Naive thymus-derived CD4-positive, alpha-beta T cell (primary cell): ENCODE measurements at regions not wholly inside any gene's neighbourhood (a gene's known extent, or its start where the extent isn't known, plus 50 kb on each side); places are given as distances from the start of the nearest gene placed in this dataset.

Source experiments
- ATAC-seq: fragments of 150-1000 bp; cut with Tn5 transposase; 2 replicates; pipeline ENCODE4 v1.10.0; 2021; ENCODE audit warnings: mild to moderate bottlenecking, moderate library complexity
- CTCF ChIA-PET: fragments of 350-600 bp; sonication (Branson Sonifier 250); formaldehyde crosslinking; loops from one replicate; lab custom pipeline; 2021; ENCODE audit warnings: antibody characterized with exemption; lab: Charles Lee
- POLR2A ChIA-PET: fragments of 350-600 bp; sonication (Branson Sonifier 250); formaldehyde crosslinking; loops from one replicate; lab custom pipeline; 2021; ENCODE audit warnings: antibody characterized with exemption, inconsistent platforms; lab: Charles Lee
- DNase-seq, 9 donors: peaks; one replicate each; pipeline versions ENCODE4 v3.0.0 to v3.0.0-alpha.2; 2020 to 2022; ENCODE audit warnings: mixed read lengths in 1 of 9
- H3K27ac ChIP-seq: one replicate; pipeline ENCODE4 v1.7.0; 2013; ENCODE audit warnings: mild to moderate bottlenecking, low read depth, low read length, moderate library complexity
- H3K27me3 ChIP-seq, 2 donors: one replicate each; pipeline ENCODE4 v1.7.0; 2013; ENCODE audit warnings: low read length in 2 of 2, mild to moderate bottlenecking in 2 of 2, moderate library complexity in 2 of 2; ENCODE audit not compliant: control insufficient read depth in 2 of 2, insufficient read depth in 2 of 2
- H3K36me3 ChIP-seq, 3 experiments: 1 replicate in 2 of 3; 2 replicates in 1 of 3; pipeline ENCODE4 v1.7.0; 2013; ENCODE audit warnings: low read length in 3 of 3, mild to moderate bottlenecking in 3 of 3, moderate library complexity in 1 of 3; ENCODE audit not compliant: insufficient read depth in 3 of 3, control insufficient read depth in 2 of 3
- H3K4me1 ChIP-seq, 2 donors: one replicate each; pipeline ENCODE4 v1.7.0; 2013; ENCODE audit warnings: low read length in 2 of 2, mild to moderate bottlenecking in 2 of 2, moderate library complexity in 1 of 2; ENCODE audit not compliant: control insufficient read depth in 2 of 2, insufficient read depth in 2 of 2
- H3K4me3 ChIP-seq: 2 replicates; pipeline ENCODE4 v1.7.0; 2013; ENCODE audit warnings: mild to moderate bottlenecking, low read length
- H3K9me3 ChIP-seq, 3 experiments: 1 replicate in 2 of 3; 2 replicates in 1 of 3; pipeline ENCODE4 v1.7.0; 2013; ENCODE audit warnings: low read length in 3 of 3; ENCODE audit not compliant: control insufficient read depth in 2 of 3
- H3K27ac Mint-ChIP-seq, 9 donors: one replicate each; pipeline ENCODE4 v1.8.0; 2020 to 2022; ENCODE audit warnings: mixed read lengths in 9 of 9, mild to moderate bottlenecking in 8 of 9, moderate library complexity in 5 of 9, inconsistent platforms in 2 of 9
- H3K27me3 Mint-ChIP-seq, 5 donors: one replicate each; pipeline ENCODE4 v1.8.0; 2021 to 2022; ENCODE audit warnings: mixed read lengths in 5 of 5, mild to moderate bottlenecking in 1 of 5
- H3K36me3 Mint-ChIP-seq, 5 donors: one replicate each; pipeline ENCODE4 v1.8.0; 2020 to 2022; ENCODE audit warnings: mixed read lengths in 5 of 5, mild to moderate bottlenecking in 3 of 5, inconsistent platforms in 1 of 5
- H3K4me1 Mint-ChIP-seq, 7 donors: one replicate each; pipeline ENCODE4 v1.8.0; 2020 to 2022; ENCODE audit warnings: mixed read lengths in 7 of 7, mild to moderate bottlenecking in 3 of 7, inconsistent platforms in 1 of 7
- H3K4me3 Mint-ChIP-seq, 10 donors: one replicate each; pipeline ENCODE4 v1.8.0; 2020 to 2022; ENCODE audit warnings: mild to moderate bottlenecking in 10 of 10, mixed read lengths in 10 of 10, moderate library complexity in 6 of 10, inconsistent platforms in 2 of 10
- H3K9me3 Mint-ChIP-seq, 11 donors: one replicate each; pipeline ENCODE4 v1.8.0; 2020 to 2022; ENCODE audit warnings: mixed read lengths in 11 of 11, mild to moderate bottlenecking in 4 of 11, inconsistent platforms in 1 of 11, moderate library complexity in 1 of 11
- intact Hi-C, 2 donors: fragments of 100-400 bp; cut with micrococcal nuclease; formaldehyde crosslinking; loops; one replicate each; pipeline ENCODE4 v1.15.1; 2023

GRCh38 chr14:71324767-71325272 is 417.6 kb downstream of the PCNX1 start:
- Mint-ChIP-seq H3K27ac (peak overlapping the region in 8 of 9 donors; percentile 15 to 74 (median 47)), H3K4me1 (peaks cover 47 to 76% (median 65%) of the 10 kb centered on the region in 7 donors), H3K4me3 (peak overlapping the region; percentile 21 to 79 (median 62)), H3K27me3 (peaks cover 0 to 3% (median 0%) of the 10 kb centered on the region in 5 donors), H3K36me3 (peaks cover 0 to 25% (median 0%) of the 10 kb centered on the region in 5 donors), H3K9me3 (peaks cover 0 to 5% (median 0%) of the 10 kb centered on the region in 11 donors)
- Histone ChIP-seq H3K4me1 (peaks cover 16 to 42% of the 10 kb centered on the region in 2 donors), H3K27ac (no peak overlapping the region), H3K9me3 (no peaks in the 10 kb centered on the region), H3K36me3 (peaks cover 0 to 5% (median 0%) of the 10 kb centered on the region in 3 experiments), H3K27me3 (no peaks in the 10 kb centered on the region), H3K4me3 (no peak overlapping the region)
- intact Hi-C loops, result loop anchor here (5.0 to 10.0 kb wide), 11 partner anchors 267 to 1567 kb away; partner anchors contain the start of genes PCNX1 (in 2 of the 2), DPF3 (in 1 of the 2), MED6 (in 1 of the 2) and TTC9 (in 1 of the 2)
- POLR2A ChIA-PET, result interaction anchor here (0.9 kb wide), 1 partner anchor 55 kb away, joined by 3 read pairs; no protein-coding TSS in a partner anchor
- ATAC-seq (peak; percentile 20), DNase-seq (peak in 8 of 9 donors; percentile 29 to 72 (median 45))
- CTCF ChIA-PET, result interaction anchor here (0.7 to 1.8 kb wide), 3 partner anchors 79 to 416 kb away, joined by 3 to 6 read pairs (median 5); no protein-coding TSS in a partner anchor

- H3K36me3 Mint-ChIP-seq, result peaks cover 0 to 36% (median 8%) of the 10 kb centered on the region in 5 donors
- H3K4me3 ChIP-seq, result no peak overlapping the region
- H3K36me3 ChIP-seq, result no peaks in the 10 kb centered on the region
- no peaks in the 10 kb centered on the region for H3K9me3 Mint-ChIP-seq
- CTCF ChIA-PET, result interaction anchor here (1.5 kb wide), 1 partner anchor 73 kb away, joined by 4 read pairs; no protein-coding TSS in a partner anchor
- H3K27ac ChIP-seq, result no peak overlapping the region
- H3K4me1 Mint-ChIP-seq, result peaks cover 51 to 85% (median 67%) of the 10 kb centered on the region in 7 donors
- intact Hi-C loops, result loop anchor here (10.0 kb wide), 4 partner anchors 423 to 1147 kb away; partner anchors contain the start of genes PCNX1 (in 1 of the 2) and TTC9 (in 1 of the 2)
- H3K9me3 ChIP-seq, result no peaks in the 10 kb centered on the region
- peak overlapping the region in 1 of 10 donors; percentile 58 for H3K4me3 Mint-ChIP-seq
- H3K27me3 ChIP-seq, result no peaks in the 10 kb centered on the region
- peaks cover 16 to 30% of the 10 kb centered on the region in 2 donors for H3K4me1 ChIP-seq
- no peak for ATAC-seq
- POLR2A ChIA-PET, result no interaction called here
- H3K27me3 Mint-ChIP-seq, result no peaks in the 10 kb centered on the region
- H3K27ac Mint-ChIP-seq, result peak overlapping the region in 1 of 9 donors; percentile 41
- DNase-seq, result no peak
Observed at GRCh38 chr14:71327691-71328090, 420.4 kb downstream of the PCNX1 start.

GRCh38 chr14:71328183-71328582 is 420.9 kb downstream of the PCNX1 start:
- H3K27me3 ChIP-seq, result no peaks in the 10 kb centered on the region
- ChIA-PET POLR2A (no interaction called here), CTCF (no interaction called here)
- Mint-ChIP-seq H3K4me3 (peak overlapping the region in 1 of 10 donors; percentile 38), H3K4me1 (peaks cover 47 to 80% (median 64%) of the 10 kb centered on the region in 7 donors), H3K27ac (no peak overlapping the region), H3K9me3 (no peaks in the 10 kb centered on the region), H3K27me3 (no peaks in the 10 kb centered on the region), H3K36me3 (peaks cover 0 to 35% (median 8%) of the 10 kb centered on the region in 5 donors)
- ATAC-seq, result no peak
- H3K9me3 ChIP-seq, result no peaks in the 10 kb centered on the region
- intact Hi-C loops, result loop anchor here (10.0 kb wide), 4 partner anchors 423 to 1147 kb away; partner anchors contain the start of genes PCNX1 (in 1 of the 2) and TTC9 (in 1 of the 2)
- H3K27ac ChIP-seq, result no peak overlapping the region
- no peak for DNase-seq
- H3K36me3 ChIP-seq, result no peaks in the 10 kb centered on the region
- peaks cover 16 to 25% of the 10 kb centered on the region in 2 donors for H3K4me1 ChIP-seq
- no peak overlapping the region for H3K4me3 ChIP-seq

DNA sequence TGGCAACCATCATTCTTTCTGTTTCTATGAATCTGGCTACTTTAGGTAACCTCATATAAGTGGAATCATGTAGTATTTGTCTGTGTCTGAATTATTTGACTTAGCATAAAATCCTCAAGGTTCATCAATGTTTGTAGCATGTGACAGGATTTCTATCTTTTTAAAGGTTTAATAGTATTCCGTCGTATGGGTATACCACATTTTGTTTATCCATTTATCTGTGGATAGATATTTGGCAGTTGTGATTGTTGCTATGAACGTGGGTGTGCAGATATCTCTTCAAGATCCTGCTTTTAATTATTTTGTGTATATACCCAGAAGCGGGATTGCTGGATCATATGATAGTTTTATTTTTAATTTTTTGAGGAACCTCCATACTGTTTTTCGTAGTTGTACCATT is 421.7 kb downstream of the PCNX1 start:
- Histone ChIP-seq H3K9me3 (no peaks in the 10 kb centered on the region), H3K4me1 (peaks cover 16 to 23% of the 10 kb centered on the region in 2 donors), H3K27ac (no peak overlapping the region), H3K27me3 (no peaks in the 10 kb centered on the region), H3K4me3 (no peak overlapping the region), H3K36me3 (no peaks in the 10 kb centered on the region)
- Mint-ChIP-seq H3K9me3 (peaks cover 0 to 6% (median 0%) of the 10 kb centered on the region in 11 donors), H3K4me1 (peaks cover 49 to 80% (median 66%) of the 10 kb centered on the region in 7 donors), H3K4me3 (no peak overlapping the region), H3K27ac (no peak overlapping the region), H3K27me3 (no peaks in the 10 kb centered on the region), H3K36me3 (peaks cover 0 to 39% (median 14%) of the 10 kb centered on the region in 5 donors)
- intact Hi-C loops, result loop anchor here (10.0 kb wide), 4 partner anchors 424 to 1146 kb away; partner anchors contain the start of genes PCNX1 (in 1 of the 2) and TTC9 (in 1 of the 2)
- DNase-seq (no peak), ATAC-seq (no peak)
- ChIA-PET POLR2A (no interaction called here), CTCF (no interaction called here)

- Histone ChIP-seq H3K9me3 (no peaks in the 10 kb centered on the region), H3K27me3 (no peaks in the 10 kb centered on the region), H3K27ac (no peak overlapping the region), H3K4me3 (no peak overlapping the region), H3K36me3 (no peaks in the 10 kb centered on the region), H3K4me1 (peaks cover 0 to 4% of the 10 kb centered on the region in 2 donors)
- CTCF ChIA-PET, result no interaction called here
- Mint-ChIP-seq H3K36me3 (peaks cover 0 to 47% (median 16%) of the 10 kb centered on the region in 5 donors), H3K27me3 (no peaks in the 10 kb centered on the region), H3K4me1 (peaks cover 28 to 64% (median 53%) of the 10 kb centered on the region in 7 donors), H3K27ac (peak overlapping the region in 1 of 9 donors; percentile 27), H3K9me3 (peaks cover 0 to 10% (median 0%) of the 10 kb centered on the region in 11 donors), H3K4me3 (no peak overlapping the region)
- POLR2A ChIA-PET, result no interaction called here
- no peak for DNase-seq
- intact Hi-C loops, result no loop called here
- no peak for ATAC-seq
Observed at GRCh38 chr14:71331403-71331802, 424.1 kb downstream of the PCNX1 start.

- no peaks in the 10 kb centered on the region for H3K36me3 ChIP-seq
- Mint-ChIP-seq H3K27me3 (no peaks in the 10 kb centered on the region), H3K27ac (no peak overlapping the region), H3K9me3 (peaks cover 0 to 14% (median 0%) of the 10 kb centered on the region in 11 donors), H3K4me3 (no peak overlapping the region), H3K4me1 (peaks cover 30 to 66% (median 54%) of the 10 kb centered on the region in 7 donors), H3K36me3 (peaks cover 7 to 56% (median 24%) of the 10 kb centered on the region in 5 donors)
- no peak for DNase-seq
- intact Hi-C loops, result no loop called here
- H3K27me3 ChIP-seq, result no peaks in the 10 kb centered on the region
- ChIA-PET POLR2A (no interaction called here), CTCF (no interaction called here)
- ATAC-seq, result no peak
- no peak overlapping the region for H3K27ac ChIP-seq
- peaks cover 0 to 4% of the 10 kb centered on the region in 2 donors for H3K4me1 ChIP-seq
- H3K9me3 ChIP-seq, result no peaks in the 10 kb centered on the region
- no peak overlapping the region for H3K4me3 ChIP-seq
Observed at GRCh38 chr14:71332476-71332875, 425.2 kb downstream of the PCNX1 start.
